Smooth muscle cell of the brain vasculature (primary cell): ENCODE measurements at regions not wholly inside any gene's neighbourhood (a gene's known extent, or its start where the extent isn't known, plus 50 kb on each side); places are given as distances from the start of the nearest gene placed in this dataset.
"Not testable (repeated sequence)": the region's sequence is repeated elsewhere in the genome, so short reads cannot be mapped to it uniquely, and the experiment has no call there.

Experiments
- DNase-seq: peaks from one replicate; pipeline ENCODE4 v3.0.0-alpha.2; 2012; ENCODE audit warnings: low read depth, low spot score

- no peak for DNase-seq
Measured at GRCh38 chr4:116668190-116668589, 417.2 kb downstream of the TRAM1L1 start.

- no peak for DNase-seq
Measured at GRCh38 chr4:116665716-116666115, 419.7 kb downstream of the TRAM1L1 start.

GRCh38 chr4:116664198-116664597, 421.2 kb downstream of the TRAM1L1 start:
- DNase-seq = no peak

- DNase-seq = no peak
Measured at GRCh38 chr4:116639070-116639577, 446.3 kb downstream of the TRAM1L1 start.

- DNase-seq = no peak
Measured at GRCh38 chr4:116638592-116638991, 446.8 kb downstream of the TRAM1L1 start.

- no peak for DNase-seq
Measured at GRCh38 chr4:116636917-116637316, 448.5 kb downstream of the TRAM1L1 start.

- no peak for DNase-seq
Measured at GRCh38 chr4:116632269-116632668, 453.1 kb downstream of the TRAM1L1 start.

- no peak for DNase-seq
Measured at GRCh38 chr4:116628598-116628997, 456.8 kb downstream of the TRAM1L1 start.

- no peak for DNase-seq
Measured at GRCh38 chr4:116627545-116627944, 457.8 kb downstream of the TRAM1L1 start.

GRCh38 chr4:116619508-116619907, 465.9 kb downstream of the TRAM1L1 start:
- not testable (repeated sequence) for DNase-seq

- no peak for DNase-seq
Measured at GRCh38 chr4:116618638-116619037, 466.7 kb downstream of the TRAM1L1 start.

- no peak for DNase-seq
Measured at GRCh38 chr4:116603096-116603495, 482.3 kb downstream of the TRAM1L1 start.

GRCh38 chr4:116599859-116600258, 485.5 kb downstream of the TRAM1L1 start:
- no peak for DNase-seq

GRCh38 chr4:116598980-116599789, 486.2 kb downstream of the TRAM1L1 start:
- no peak for DNase-seq

GRCh38 chr4:116598155-116598979, 487.0 kb downstream of the TRAM1L1 start:
- DNase-seq = no peak

- DNase-seq = no peak
Measured at GRCh38 chr4:116590648-116591047, 494.7 kb downstream of the TRAM1L1 start.

GRCh38 chr4:116588783-116589182, 496.6 kb downstream of the TRAM1L1 start:
- DNase-seq = no peak

- DNase-seq = no peak
Measured at GRCh38 chr4:116585246-116585645, 500.1 kb downstream of the TRAM1L1 start.

GRCh38 chr4:116577321-116577720, 508.1 kb downstream of the TRAM1L1 start:
- DNase-seq = no peak

GRCh38 chr4:116573540-116573939, 511.8 kb downstream of the TRAM1L1 start:
- DNase-seq = no peak

GRCh38 chr4:116561768-116562167, 523.6 kb downstream of the TRAM1L1 start:
- no peak for DNase-seq

GRCh38 chr4:116551806-116552205, 533.6 kb downstream of the TRAM1L1 start:
- no peak for DNase-seq

GRCh38 chr4:116547632-116548031, 537.7 kb downstream of the TRAM1L1 start:
- no peak for DNase-seq
